ENCODE measurements at regions not wholly inside any gene's neighbourhood (a gene's known extent, or its start where the extent isn't known, plus 50 kb on each side); places are given as distances from the start of the nearest gene placed in this dataset.

DNA sequence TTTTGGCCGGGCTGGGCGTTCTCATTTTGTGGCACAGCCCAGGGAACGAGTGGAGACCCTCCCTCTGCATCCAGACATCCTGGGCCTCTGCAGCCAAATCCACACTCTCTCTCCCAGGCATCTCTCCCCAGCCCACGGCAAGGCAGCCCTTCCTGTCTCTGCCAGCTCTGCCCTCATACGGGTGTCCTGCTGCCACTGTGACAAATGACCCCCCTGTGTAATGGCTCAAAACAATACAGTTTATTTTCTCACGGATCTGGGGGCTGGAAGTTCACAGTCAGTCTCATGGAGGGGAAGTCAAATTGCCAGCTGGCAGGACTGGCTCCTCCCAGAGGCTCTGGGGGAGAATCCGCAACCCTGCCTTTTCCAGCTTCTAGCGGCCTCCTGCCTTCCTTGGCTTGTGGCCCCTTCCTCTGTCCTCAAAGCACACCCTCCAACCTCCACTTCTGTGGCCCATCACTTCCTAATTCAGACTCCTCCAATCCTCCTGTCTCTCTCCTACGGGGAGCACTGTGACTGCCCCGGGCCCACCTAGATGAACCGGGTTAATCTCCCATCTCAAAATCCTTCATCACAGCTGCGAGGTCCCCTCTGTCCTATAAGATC is 70.2 kb upstream of the COL5A1 start:
- TF ChIP-seq, protein P1, sequence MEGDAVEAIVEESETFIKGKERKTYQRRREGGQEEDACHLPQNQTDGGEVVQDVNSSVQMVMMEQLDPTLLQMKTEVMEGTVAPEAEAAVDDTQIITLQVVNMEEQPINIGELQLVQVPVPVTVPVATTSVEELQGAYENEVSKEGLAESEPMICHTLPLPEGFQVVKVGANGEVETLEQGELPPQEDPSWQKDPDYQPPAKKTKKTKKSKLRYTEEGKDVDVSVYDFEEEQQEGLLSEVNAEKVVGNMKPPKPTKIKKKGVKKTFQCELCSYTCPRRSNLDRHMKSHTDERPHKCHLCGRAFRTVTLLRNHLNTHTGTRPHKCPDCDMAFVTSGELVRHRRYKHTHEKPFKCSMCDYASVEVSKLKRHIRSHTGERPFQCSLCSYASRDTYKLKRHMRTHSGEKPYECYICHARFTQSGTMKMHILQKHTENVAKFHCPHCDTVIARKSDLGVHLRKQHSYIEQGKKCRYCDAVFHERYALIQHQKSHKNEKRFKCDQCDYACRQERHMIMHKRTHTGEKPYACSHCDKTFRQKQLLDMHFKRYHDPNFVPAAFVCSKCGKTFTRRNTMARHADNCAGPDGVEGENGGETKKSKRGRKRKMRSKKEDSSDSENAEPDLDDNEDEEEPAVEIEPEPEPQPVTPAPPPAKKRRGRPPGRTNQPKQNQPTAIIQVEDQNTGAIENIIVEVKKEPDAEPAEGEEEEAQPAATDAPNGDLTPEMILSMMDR (IDR thresholded peaks at IDR 0.05 in 4 of 5, conservative IDR thresholded peaks at IDR 0.05 in 1 of 5) = no peak
- no peak for TF ChIP-seq POLR2A (IDR thresholded peaks at IDR 0.05)

Measured in gastrocnemius medialis (tissue), 4 donors.